ENCODE measurements at regions not wholly inside any gene's neighbourhood (a gene's known extent, or its start where the extent isn't known, plus 50 kb on each side); places are given as distances from the start of the nearest gene placed in this dataset.
"Not testable (repeated sequence)": the region's sequence is repeated elsewhere in the genome, so short reads cannot be mapped to it uniquely, and the experiment has no call there.

GRCh38 chr12:127127897-127128296, 1139.1 kb upstream of the TMEM132C start:
- H3K4me1 ChIP-seq (ENCODE audit: control insufficient read depth in 2 of 2, insufficient read depth in 2 of 2, low read length in 2 of 2), result no peaks in the 10 kb centered on the region
- H3K9ac ChIP-seq (ENCODE audit: low read depth in 1 of 2, low read length in 2 of 2), result no peak overlapping the region
- H3K36me3 ChIP-seq (ENCODE audit: control insufficient read depth in 2 of 2, insufficient read depth in 2 of 2, low read length in 2 of 2), result no peaks in the 10 kb centered on the region
- no peak overlapping the region for H3K27ac ChIP-seq (ENCODE audit: low read depth in 2 of 2, low read length in 2 of 2)
- no peaks in the 10 kb centered on the region for H3K27me3 ChIP-seq (ENCODE audit: control insufficient read depth in 2 of 2, insufficient read depth in 2 of 2, low read length in 2 of 2)
- no peak overlapping the region for H3K4me3 ChIP-seq (ENCODE audit: low read length in 2 of 2)
- H3K9me3 ChIP-seq (ENCODE audit: control insufficient read depth in 2 of 2, low read length in 2 of 2), result no peaks in the 10 kb centered on the region

DNA sequence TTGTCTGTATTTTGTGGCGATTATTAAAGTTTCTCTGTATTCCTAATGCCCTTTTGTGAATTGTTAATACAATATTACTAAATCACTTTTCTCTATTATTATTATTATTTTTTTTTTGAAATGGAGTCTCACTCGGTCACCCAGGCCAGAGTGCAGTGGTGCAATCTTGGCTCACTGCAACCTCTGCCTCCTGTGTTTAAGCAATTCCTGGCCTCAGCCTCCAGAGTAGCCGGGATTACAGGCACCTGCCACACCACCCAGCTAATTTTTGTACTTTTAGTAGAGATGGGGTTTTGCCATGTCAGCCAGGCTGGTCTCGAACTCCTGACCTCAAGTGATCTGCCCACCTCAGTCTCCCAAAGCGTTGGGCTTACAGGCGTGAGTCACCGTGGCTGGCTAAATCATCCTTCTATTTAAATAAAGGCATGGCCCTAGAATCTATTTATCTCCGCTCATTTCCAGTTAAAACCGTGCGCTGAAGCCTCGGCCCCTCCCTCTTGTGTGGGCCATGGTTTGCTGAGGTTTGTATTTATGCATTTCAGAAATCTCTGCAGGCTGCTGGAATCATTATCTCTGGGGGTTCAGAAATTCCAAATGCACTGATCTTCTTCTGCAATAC, 1136.4 kb upstream of the TMEM132C start:
- Histone ChIP-seq H3K4me3 (ENCODE audit: low read length in 2 of 2) (no peak overlapping the region), H3K4me1 (ENCODE audit: control insufficient read depth in 2 of 2, insufficient read depth in 2 of 2, low read length in 2 of 2) (no peaks in the 10 kb centered on the region)

GRCh38 chr12:127133675-127134335, 1133.2 kb upstream of the TMEM132C start:
- Histone ChIP-seq H3K9me3 (ENCODE audit: control insufficient read depth in 2 of 2, low read length in 2 of 2) (no peaks in the 10 kb centered on the region), H3K4me1 (ENCODE audit: control insufficient read depth in 2 of 2, insufficient read depth in 2 of 2, low read length in 2 of 2) (no peaks in the 10 kb centered on the region), H3K27me3 (ENCODE audit: control insufficient read depth in 2 of 2, insufficient read depth in 2 of 2, low read length in 2 of 2) (no peaks in the 10 kb centered on the region), H3K4me3 (ENCODE audit: low read length in 2 of 2) (no peak overlapping the region), H3K36me3 (ENCODE audit: control insufficient read depth in 2 of 2, insufficient read depth in 2 of 2, low read length in 2 of 2) (no peaks in the 10 kb centered on the region), H3K27ac (ENCODE audit: low read depth in 2 of 2, low read length in 2 of 2) (no peak overlapping the region), H3K9ac (ENCODE audit: low read depth in 1 of 2, low read length in 2 of 2) (no peak overlapping the region)

More for the DNA sequence above, 1136.4 kb upstream of the TMEM132C start:
- Histone ChIP-seq H3K9ac (ENCODE audit: low read depth in 1 of 2, low read length in 2 of 2) (no peak overlapping the region), H3K36me3 (ENCODE audit: control insufficient read depth in 2 of 2, insufficient read depth in 2 of 2, low read length in 2 of 2) (no peaks in the 10 kb centered on the region), H3K9me3 (ENCODE audit: control insufficient read depth in 2 of 2, low read length in 2 of 2) (no peaks in the 10 kb centered on the region), H3K27ac (ENCODE audit: low read depth in 2 of 2, low read length in 2 of 2) (no peak overlapping the region), H3K27me3 (ENCODE audit: control insufficient read depth in 2 of 2, insufficient read depth in 2 of 2, low read length in 2 of 2) (no peaks in the 10 kb centered on the region)

- H3K36me3 ChIP-seq (ENCODE audit: control insufficient read depth in 2 of 2, insufficient read depth in 2 of 2, low read length in 2 of 2); H3K9ac ChIP-seq (ENCODE audit: low read depth in 1 of 2, low read length in 2 of 2); H3K9me3 ChIP-seq (ENCODE audit: control insufficient read depth in 2 of 2, low read length in 2 of 2); H3K4me3 ChIP-seq (ENCODE audit: low read length in 2 of 2); H3K27me3 ChIP-seq (ENCODE audit: control insufficient read depth in 2 of 2, insufficient read depth in 2 of 2, low read length in 2 of 2); H3K27ac ChIP-seq (ENCODE audit: low read depth in 2 of 2, low read length in 2 of 2); H3K4me1 ChIP-seq (ENCODE audit: control insufficient read depth in 2 of 2, insufficient read depth in 2 of 2, low read length in 2 of 2): not testable (repeated sequence)
These were observed 1126.0 kb upstream of the TMEM132C start for GRCh38 chr12:127140864-127141484.

GRCh38 chr12:127143020-127143419, 1124.0 kb upstream of the TMEM132C start:
- Histone ChIP-seq H3K27ac (ENCODE audit: low read depth in 2 of 2, low read length in 2 of 2) (no peak overlapping the region), H3K9ac (ENCODE audit: low read depth in 1 of 2, low read length in 2 of 2) (no peak overlapping the region), H3K4me1 (ENCODE audit: control insufficient read depth in 2 of 2, insufficient read depth in 2 of 2, low read length in 2 of 2) (no peaks in the 10 kb centered on the region), H3K9me3 (ENCODE audit: control insufficient read depth in 2 of 2, low read length in 2 of 2) (no peaks in the 10 kb centered on the region), H3K27me3 (ENCODE audit: control insufficient read depth in 2 of 2, insufficient read depth in 2 of 2, low read length in 2 of 2) (no peaks in the 10 kb centered on the region), H3K4me3 (ENCODE audit: low read length in 2 of 2) (no peak overlapping the region), H3K36me3 (ENCODE audit: control insufficient read depth in 2 of 2, insufficient read depth in 2 of 2, low read length in 2 of 2) (no peaks in the 10 kb centered on the region)

DNA sequence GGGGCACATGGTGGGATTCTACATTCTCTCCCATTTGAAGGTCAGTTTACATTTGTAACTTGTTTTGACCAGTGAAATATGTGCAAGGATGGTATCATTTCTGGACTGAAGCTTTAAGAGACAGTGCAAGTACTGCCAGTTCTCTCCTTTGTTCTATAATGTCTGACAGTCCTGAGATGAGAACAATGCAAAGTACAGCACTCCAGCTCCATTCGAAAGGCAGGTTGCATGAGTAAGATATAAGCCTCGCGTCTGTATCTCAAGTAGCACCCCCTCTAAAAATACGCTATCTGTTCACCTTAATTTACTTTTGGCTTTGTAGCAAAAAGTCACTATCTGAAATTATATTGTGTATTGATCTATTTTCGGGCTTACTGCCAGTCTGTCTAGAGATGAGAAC, 1122.2 kb upstream of the TMEM132C start:
- Histone ChIP-seq H3K4me1 (ENCODE audit: control insufficient read depth in 2 of 2, insufficient read depth in 2 of 2, low read length in 2 of 2) (no peaks in the 10 kb centered on the region), H3K27me3 (ENCODE audit: control insufficient read depth in 2 of 2, insufficient read depth in 2 of 2, low read length in 2 of 2) (no peaks in the 10 kb centered on the region), H3K4me3 (ENCODE audit: low read length in 2 of 2) (no peak overlapping the region), H3K9ac (ENCODE audit: low read depth in 1 of 2, low read length in 2 of 2) (no peak overlapping the region), H3K36me3 (ENCODE audit: control insufficient read depth in 2 of 2, insufficient read depth in 2 of 2, low read length in 2 of 2) (no peaks in the 10 kb centered on the region), H3K27ac (ENCODE audit: low read depth in 2 of 2, low read length in 2 of 2) (no peak overlapping the region), H3K9me3 (ENCODE audit: control insufficient read depth in 2 of 2, low read length in 2 of 2) (no peaks in the 10 kb centered on the region)

- Histone ChIP-seq H3K9ac (ENCODE audit: low read depth in 1 of 2, low read length in 2 of 2) (peak overlapping the region in 1 of 2 donors; percentile 32), H3K4me3 (ENCODE audit: low read length in 2 of 2) (peak overlapping the region; percentile 69 to 70), H3K36me3 (ENCODE audit: control insufficient read depth in 2 of 2, insufficient read depth in 2 of 2, low read length in 2 of 2) (no peaks in the 10 kb centered on the region), H3K27ac (ENCODE audit: low read depth in 2 of 2, low read length in 2 of 2) (no peak overlapping the region), H3K4me1 (ENCODE audit: control insufficient read depth in 2 of 2, insufficient read depth in 2 of 2, low read length in 2 of 2) (no peaks in the 10 kb centered on the region), H3K9me3 (ENCODE audit: control insufficient read depth in 2 of 2, low read length in 2 of 2) (no peaks in the 10 kb centered on the region), H3K27me3 (ENCODE audit: control insufficient read depth in 2 of 2, insufficient read depth in 2 of 2, low read length in 2 of 2) (no peaks in the 10 kb centered on the region)
These were observed 1121.6 kb upstream of the TMEM132C start for GRCh38 chr12:127145241-127145928.

GRCh38 chr12:127145929-127146789, 1120.8 kb upstream of the TMEM132C start:
- Histone ChIP-seq H3K4me3 (ENCODE audit: low read length in 2 of 2) (peak overlapping the region; percentile 69 to 70), H3K36me3 (ENCODE audit: control insufficient read depth in 2 of 2, insufficient read depth in 2 of 2, low read length in 2 of 2) (no peaks in the 10 kb centered on the region), H3K9ac (ENCODE audit: low read depth in 1 of 2, low read length in 2 of 2) (peak overlapping the region; percentile 32 to 72), H3K4me1 (ENCODE audit: control insufficient read depth in 2 of 2, insufficient read depth in 2 of 2, low read length in 2 of 2) (no peaks in the 10 kb centered on the region), H3K27ac (ENCODE audit: low read depth in 2 of 2, low read length in 2 of 2) (peak overlapping the region; percentile 43 to 57), H3K9me3 (ENCODE audit: control insufficient read depth in 2 of 2, low read length in 2 of 2) (no peaks in the 10 kb centered on the region), H3K27me3 (ENCODE audit: control insufficient read depth in 2 of 2, insufficient read depth in 2 of 2, low read length in 2 of 2) (no peaks in the 10 kb centered on the region)

- Histone ChIP-seq H3K36me3 (ENCODE audit: control insufficient read depth in 2 of 2, insufficient read depth in 2 of 2, low read length in 2 of 2) (no peaks in the 10 kb centered on the region), H3K9me3 (ENCODE audit: control insufficient read depth in 2 of 2, low read length in 2 of 2) (no peaks in the 10 kb centered on the region), H3K4me3 (ENCODE audit: low read length in 2 of 2) (no peak overlapping the region)
These were observed 1119.8 kb upstream of the TMEM132C start for GRCh38 chr12:127146991-127147718.

More at GRCh38 chr12:127146991-127147718, 1119.8 kb upstream of the TMEM132C start:
- Histone ChIP-seq H3K4me1 (ENCODE audit: control insufficient read depth in 2 of 2, insufficient read depth in 2 of 2, low read length in 2 of 2) (no peaks in the 10 kb centered on the region), H3K27me3 (ENCODE audit: control insufficient read depth in 2 of 2, insufficient read depth in 2 of 2, low read length in 2 of 2) (no peaks in the 10 kb centered on the region), H3K9ac (ENCODE audit: low read depth in 1 of 2, low read length in 2 of 2) (no peak overlapping the region), H3K27ac (ENCODE audit: low read depth in 2 of 2, low read length in 2 of 2) (no peak overlapping the region)
